ENCODE measurements at regions not wholly inside any gene's neighbourhood (a gene's known extent, or its start where the extent isn't known, plus 50 kb on each side); places are given as distances from the start of the nearest gene placed in this dataset.
A peak's percentile ranks its signal among the peaks of the same experiment; 100 is the strongest.

DNA sequence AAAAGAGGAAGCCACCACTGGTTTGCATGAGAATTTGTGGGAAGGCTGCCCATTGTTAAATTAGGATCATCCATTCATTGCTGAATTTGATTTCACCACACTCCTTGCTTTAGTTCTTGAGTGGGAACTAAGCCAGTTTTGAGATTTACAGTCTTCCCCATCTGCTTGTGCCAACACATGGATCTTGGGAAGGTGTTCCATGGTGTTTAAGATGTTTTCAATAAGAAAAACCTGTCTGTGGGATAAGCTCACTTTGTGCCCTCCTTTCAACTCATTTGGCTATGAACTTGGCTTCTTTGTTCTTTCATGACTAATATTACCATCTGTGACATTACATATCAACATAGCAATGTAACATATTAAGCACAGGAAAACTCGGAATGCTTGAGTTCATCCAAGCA, 73.2 kb downstream of the INHBA start (continued):
- TF ChIP-seq, protein P1, sequence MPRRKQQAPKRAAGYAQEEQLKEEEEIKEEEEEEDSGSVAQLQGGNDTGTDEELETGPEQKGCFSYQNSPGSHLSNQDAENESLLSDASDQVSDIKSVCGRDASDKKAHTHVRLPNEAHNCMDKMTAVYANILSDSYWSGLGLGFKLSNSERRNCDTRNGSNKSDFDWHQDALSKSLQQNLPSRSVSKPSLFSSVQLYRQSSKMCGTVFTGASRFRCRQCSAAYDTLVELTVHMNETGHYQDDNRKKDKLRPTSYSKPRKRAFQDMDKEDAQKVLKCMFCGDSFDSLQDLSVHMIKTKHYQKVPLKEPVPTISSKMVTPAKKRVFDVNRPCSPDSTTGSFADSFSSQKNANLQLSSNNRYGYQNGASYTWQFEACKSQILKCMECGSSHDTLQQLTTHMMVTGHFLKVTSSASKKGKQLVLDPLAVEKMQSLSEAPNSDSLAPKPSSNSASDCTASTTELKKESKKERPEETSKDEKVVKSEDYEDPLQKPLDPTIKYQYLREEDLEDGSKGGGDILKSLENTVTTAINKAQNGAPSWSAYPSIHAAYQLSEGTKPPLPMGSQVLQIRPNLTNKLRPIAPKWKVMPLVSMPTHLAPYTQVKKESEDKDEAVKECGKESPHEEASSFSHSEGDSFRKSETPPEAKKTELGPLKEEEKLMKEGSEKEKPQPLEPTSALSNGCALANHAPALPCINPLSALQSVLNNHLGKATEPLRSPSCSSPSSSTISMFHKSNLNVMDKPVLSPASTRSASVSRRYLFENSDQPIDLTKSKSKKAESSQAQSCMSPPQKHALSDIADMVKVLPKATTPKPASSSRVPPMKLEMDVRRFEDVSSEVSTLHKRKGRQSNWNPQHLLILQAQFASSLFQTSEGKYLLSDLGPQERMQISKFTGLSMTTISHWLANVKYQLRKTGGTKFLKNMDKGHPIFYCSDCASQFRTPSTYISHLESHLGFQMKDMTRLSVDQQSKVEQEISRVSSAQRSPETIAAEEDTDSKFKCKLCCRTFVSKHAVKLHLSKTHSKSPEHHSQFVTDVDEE (CRISPR knock-in tag; IDR thresholded peaks at IDR 0.05) = no peak
- TF ChIP-seq ZFP30 (CRISPR knock-in tag; IDR thresholded peaks at IDR 0.05) = no peak
- no peak for TF ChIP-seq BACH2 (CRISPR knock-in tag; IDR thresholded peaks at IDR 0.05; ENCODE audit: borderline replicate concordance)
- TF ChIP-seq, protein P2, sequence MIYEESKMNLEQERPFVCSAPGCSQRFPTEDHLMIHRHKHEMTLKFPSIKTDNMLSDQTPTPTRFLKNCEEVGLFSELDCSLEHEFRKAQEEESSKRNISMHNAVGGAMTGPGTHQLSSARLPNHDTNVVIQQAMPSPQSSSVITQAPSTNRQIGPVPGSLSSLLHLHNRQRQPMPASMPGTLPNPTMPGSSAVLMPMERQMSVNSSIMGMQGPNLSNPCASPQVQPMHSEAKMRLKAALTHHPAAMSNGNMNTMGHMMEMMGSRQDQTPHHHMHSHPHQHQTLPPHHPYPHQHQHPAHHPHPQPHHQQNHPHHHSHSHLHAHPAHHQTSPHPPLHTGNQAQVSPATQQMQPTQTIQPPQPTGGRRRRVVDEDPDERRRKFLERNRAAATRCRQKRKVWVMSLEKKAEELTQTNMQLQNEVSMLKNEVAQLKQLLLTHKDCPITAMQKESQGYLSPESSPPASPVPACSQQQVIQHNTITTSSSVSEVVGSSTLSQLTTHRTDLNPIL (CRISPR knock-in tag; IDR thresholded peaks at IDR 0.05; ENCODE audit: low read depth) = no peak
- TF ChIP-seq RARB (CRISPR knock-in tag; IDR thresholded peaks at IDR 0.05) = no peak
- no peak for TF ChIP-seq ZNF70 (CRISPR knock-in tag; IDR thresholded peaks at IDR 0.05)

DNA sequence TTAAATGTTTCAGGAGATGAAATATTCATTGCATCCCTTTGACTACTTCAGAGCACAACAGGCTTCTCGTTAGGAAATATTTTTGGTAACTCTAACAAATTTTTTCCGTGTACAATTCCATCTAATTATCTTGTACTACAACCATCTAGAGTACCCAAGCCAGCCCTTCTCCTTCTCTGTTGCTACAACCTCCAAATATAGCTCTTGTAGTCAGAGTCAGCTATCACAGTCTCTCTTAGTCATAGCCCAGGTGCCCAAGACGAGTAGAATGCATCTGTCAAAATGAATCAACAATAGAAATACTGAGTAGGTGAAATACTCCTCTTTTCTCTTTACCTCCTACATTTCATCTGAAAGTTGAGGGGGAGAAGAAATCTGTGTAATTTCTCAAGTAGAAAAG, 74.0 kb downstream of the INHBA start:
- TF ChIP-seq RARB (CRISPR knock-in tag; IDR thresholded peaks at IDR 0.05) (no peak), ZC3H10 (CRISPR knock-in tag; IDR thresholded peaks at IDR 0.05) (no peak), ESRRG (CRISPR knock-in tag; IDR thresholded peaks at IDR 0.05) (no peak), TOX (CRISPR knock-in tag; IDR thresholded peaks at IDR 0.05; ENCODE audit: borderline replicate concordance) (no peak), ARNTL (CRISPR knock-in tag; IDR thresholded peaks at IDR 0.05; ENCODE audit: borderline replicate concordance, low read depth) (no peak), SNAI2 (CRISPR knock-in tag; IDR thresholded peaks at IDR 0.05) (no peak)
- TF ChIP-seq, protein P3, sequence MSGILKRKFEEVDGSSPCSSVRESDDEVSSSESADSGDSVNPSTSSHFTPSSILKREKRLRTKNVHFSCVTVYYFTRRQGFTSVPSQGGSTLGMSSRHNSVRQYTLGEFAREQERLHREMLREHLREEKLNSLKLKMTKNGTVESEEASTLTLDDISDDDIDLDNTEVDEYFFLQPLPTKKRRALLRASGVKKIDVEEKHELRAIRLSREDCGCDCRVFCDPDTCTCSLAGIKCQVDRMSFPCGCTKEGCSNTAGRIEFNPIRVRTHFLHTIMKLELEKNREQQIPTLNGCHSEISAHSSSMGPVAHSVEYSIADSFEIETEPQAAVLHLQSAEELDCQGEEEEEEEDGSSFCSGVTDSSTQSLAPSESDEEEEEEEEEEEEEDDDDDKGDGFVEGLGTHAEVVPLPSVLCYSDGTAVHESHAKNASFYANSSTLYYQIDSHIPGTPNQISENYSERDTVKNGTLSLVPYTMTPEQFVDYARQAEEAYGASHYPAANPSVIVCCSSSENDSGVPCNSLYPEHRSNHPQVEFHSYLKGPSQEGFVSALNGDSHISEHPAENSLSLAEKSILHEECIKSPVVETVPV (CRISPR knock-in tag; IDR thresholded peaks at IDR 0.05) = no peak
- TF ChIP-seq, protein P4, sequence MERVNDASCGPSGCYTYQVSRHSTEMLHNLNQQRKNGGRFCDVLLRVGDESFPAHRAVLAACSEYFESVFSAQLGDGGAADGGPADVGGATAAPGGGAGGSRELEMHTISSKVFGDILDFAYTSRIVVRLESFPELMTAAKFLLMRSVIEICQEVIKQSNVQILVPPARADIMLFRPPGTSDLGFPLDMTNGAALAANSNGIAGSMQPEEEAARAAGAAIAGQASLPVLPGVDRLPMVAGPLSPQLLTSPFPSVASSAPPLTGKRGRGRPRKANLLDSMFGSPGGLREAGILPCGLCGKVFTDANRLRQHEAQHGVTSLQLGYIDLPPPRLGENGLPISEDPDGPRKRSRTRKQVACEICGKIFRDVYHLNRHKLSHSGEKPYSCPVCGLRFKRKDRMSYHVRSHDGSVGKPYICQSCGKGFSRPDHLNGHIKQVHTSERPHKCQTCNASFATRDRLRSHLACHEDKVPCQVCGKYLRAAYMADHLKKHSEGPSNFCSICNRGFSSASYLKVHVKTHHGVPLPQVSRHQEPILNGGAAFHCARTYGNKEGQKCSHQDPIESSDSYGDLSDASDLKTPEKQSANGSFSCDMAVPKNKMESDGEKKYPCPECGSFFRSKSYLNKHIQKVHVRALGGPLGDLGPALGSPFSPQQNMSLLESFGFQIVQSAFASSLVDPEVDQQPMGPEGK (CRISPR knock-in tag; IDR thresholded peaks at IDR 0.05; ENCODE audit: borderline replicate concordance) = no peak
- TF ChIP-seq, protein P2 (CRISPR knock-in tag; IDR thresholded peaks at IDR 0.05; ENCODE audit: low read depth) = no peak
- peak; percentile 86 for ATAC-seq

DNA sequence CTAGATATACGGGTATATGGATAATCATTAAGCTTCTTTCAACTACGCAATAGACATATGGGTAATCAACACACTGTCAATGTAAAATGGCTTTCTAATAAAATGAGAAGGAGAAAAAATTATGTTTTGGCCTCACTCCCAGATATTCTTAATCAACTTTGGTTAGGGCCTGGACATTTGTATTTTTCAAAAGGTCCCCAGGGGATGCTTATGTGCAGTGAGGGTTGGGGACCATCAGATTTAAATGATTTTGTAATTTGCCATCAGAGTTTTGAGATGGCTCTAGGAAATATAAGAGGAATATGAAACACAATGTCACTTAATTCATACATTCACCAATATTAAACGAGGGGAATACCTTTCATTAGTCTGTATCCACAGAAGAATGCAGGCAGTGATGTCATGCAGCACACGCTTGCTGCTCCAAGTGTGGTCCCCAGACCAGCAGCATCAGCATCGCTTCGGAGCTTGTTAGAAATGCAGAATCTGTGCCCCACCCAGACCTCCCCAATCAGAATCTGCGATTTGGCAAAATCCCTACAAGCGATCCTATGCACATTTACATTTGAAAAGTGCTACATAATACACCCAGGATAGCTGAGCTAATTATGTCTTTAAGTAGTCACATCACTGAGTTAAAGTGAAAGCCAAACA, 75.1 kb downstream of the INHBA start:
- peak; percentile 37 for ATAC-seq
- no peak for TF ChIP-seq ARNTL (CRISPR knock-in tag; IDR thresholded peaks at IDR 0.05; ENCODE audit: borderline replicate concordance, low read depth)
- TF ChIP-seq, protein P5, sequence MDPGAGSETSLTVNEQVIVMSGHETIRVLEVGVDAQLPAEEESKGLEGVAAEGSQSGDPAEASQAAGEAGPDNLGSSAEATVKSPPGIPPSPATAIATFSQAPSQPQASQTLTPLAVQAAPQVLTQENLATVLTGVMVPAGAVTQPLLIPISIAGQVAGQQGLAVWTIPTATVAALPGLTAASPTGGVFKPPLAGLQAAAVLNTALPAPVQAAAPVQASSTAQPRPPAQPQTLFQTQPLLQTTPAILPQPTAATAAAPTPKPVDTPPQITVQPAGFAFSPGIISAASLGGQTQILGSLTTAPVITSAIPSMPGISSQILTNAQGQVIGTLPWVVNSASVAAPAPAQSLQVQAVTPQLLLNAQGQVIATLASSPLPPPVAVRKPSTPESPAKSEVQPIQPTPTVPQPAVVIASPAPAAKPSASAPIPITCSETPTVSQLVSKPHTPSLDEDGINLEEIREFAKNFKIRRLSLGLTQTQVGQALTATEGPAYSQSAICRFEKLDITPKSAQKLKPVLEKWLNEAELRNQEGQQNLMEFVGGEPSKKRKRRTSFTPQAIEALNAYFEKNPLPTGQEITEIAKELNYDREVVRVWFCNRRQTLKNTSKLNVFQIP (CRISPR knock-in tag; IDR thresholded peaks at IDR 0.05; ENCODE audit: borderline replicate concordance, low read depth) = no peak

DNA sequence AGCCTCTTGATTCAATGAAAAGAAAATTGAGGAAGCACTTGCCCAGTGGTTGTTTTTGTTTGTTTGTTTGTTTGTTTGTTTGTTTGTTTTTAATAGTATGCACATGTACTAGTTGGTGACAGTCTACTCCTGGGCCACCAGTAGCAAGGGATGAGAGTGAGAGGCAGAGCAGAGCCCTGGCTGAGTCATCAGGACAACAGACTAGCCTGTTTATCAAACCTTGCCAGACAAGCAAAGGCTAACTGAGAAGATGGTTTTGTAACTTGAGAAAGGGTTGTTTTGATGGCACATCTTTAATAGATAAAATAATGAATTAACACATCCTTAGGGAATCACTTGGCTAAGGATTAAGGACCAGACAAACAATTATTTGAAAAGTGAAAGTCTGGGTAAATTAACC, 78.1 kb downstream of the INHBA start:
- TF ChIP-seq TOX (CRISPR knock-in tag; IDR thresholded peaks at IDR 0.05; ENCODE audit: borderline replicate concordance) (no peak), ZC3H10 (CRISPR knock-in tag; IDR thresholded peaks at IDR 0.05) (no peak), TCF4 (CRISPR knock-in tag; IDR thresholded peaks at IDR 0.05; ENCODE audit: borderline replicate concordance) (no peak)
- TF ChIP-seq, protein P2 (CRISPR knock-in tag; IDR thresholded peaks at IDR 0.05; ENCODE audit: low read depth) = no peak
- TF ChIP-seq, protein P4 (CRISPR knock-in tag; IDR thresholded peaks at IDR 0.05; ENCODE audit: borderline replicate concordance) = no peak
- ATAC-seq = peak; percentile 68

All from SK-N-SH treated with all-trans-retinoic acid at 6 μM for 48 hours (cell line).